ENCODE measurements at regions not wholly inside any gene's neighbourhood (a gene's known extent, or its start where the extent isn't known, plus 50 kb on each side); places are given as distances from the start of the nearest gene placed in this dataset.

GRCh38 chr6:81534934-81535465 lies 217.5 kb downstream of the TENT5A start:
- H3K4me3 ChIP-seq (replicated peaks in 1 of 3; ENCODE audit: low read depth in 2 of 3, low read length in 3 of 3) = no peak overlapping the region
- H3K79me2 ChIP-seq (ENCODE audit: insufficient read depth, low read length) = no peaks in the 10 kb centered on the region
- 100% methylated on average over 1 of the region's 2 CpGs for WGBS (ENCODE audit: insufficient coverage)
- no peak overlapping the region for H3K9ac ChIP-seq (ENCODE audit: insufficient read depth, low read length, poor library complexity, severe bottlenecking)
- no peaks in the 10 kb centered on the region for H3K27me3 ChIP-seq (ENCODE audit: control insufficient read depth in 2 of 2, insufficient read depth in 2 of 2, low read length in 2 of 2)
- Mint-ChIP-seq H3K4me1 (no peaks in the 10 kb centered on the region), H3K36me3 (no peaks in the 10 kb centered on the region), H3K27ac (no peak overlapping the region), H3K4me3 (no peak overlapping the region), H3K27me3 (ENCODE audit: low read depth in 3 of 3) (peaks cover 0 to 2% (median 0%) of the 10 kb centered on the region in 3 donors), H3K9me3 (peaks cover 0 to 2% (median 2%) of the 10 kb centered on the region in 7 donors)
- H2AFZ ChIP-seq (ENCODE audit: insufficient read depth, low read depth, low read length, poor library complexity, severe bottlenecking) = no peak overlapping the region
- no peak overlapping the region for H3K4me2 ChIP-seq (replicated peaks; ENCODE audit: extremely low read depth, low read length, poor library complexity, severe bottlenecking)
- H3K9me3 ChIP-seq (replicated peaks in 1 of 2; ENCODE audit: control insufficient read depth in 1 of 2, insufficient read depth in 1 of 2, low read length in 2 of 2) = no peaks in the 10 kb centered on the region
- no peak for TF ChIP-seq CTCF (IDR thresholded peaks at IDR 0.05)
- DNase-seq = no peak
- no peaks in the 10 kb centered on the region for H4K20me1 ChIP-seq (ENCODE audit: insufficient read depth, low read length)
- intact Hi-C loops (cut with micrococcal nuclease) = no loop called here
- H3K4me1 ChIP-seq (ENCODE audit: control insufficient read depth in 1 of 2, insufficient read depth in 2 of 2, low read length in 2 of 2) = no peaks in the 10 kb centered on the region
- H3K36me3 ChIP-seq (replicated peaks in 1 of 2; ENCODE audit: control insufficient read depth in 1 of 2, insufficient read depth in 2 of 2, low read length in 2 of 2) = no peaks in the 10 kb centered on the region
- no peak overlapping the region for H3K27ac ChIP-seq (ENCODE audit: low read depth in 1 of 2, low read length in 2 of 2)

- H2AFZ ChIP-seq (ENCODE audit: insufficient read depth, low read depth, low read length, poor library complexity, severe bottlenecking) = no peak overlapping the region
- H3K27me3 Mint-ChIP-seq (ENCODE audit: low read depth in 3 of 3) = peaks cover 0 to 2% (median 0%) of the 10 kb centered on the region in 3 donors
- H3K4me3 ChIP-seq (replicated peaks in 1 of 3; ENCODE audit: low read depth in 2 of 3, low read length in 3 of 3) = no peak overlapping the region
These were observed 220.5 kb downstream of the TENT5A start for GRCh38 chr6:81531869-81532561.

More at GRCh38 chr6:81531869-81532561, 220.5 kb downstream of the TENT5A start:
- Histone ChIP-seq H3K4me2 (replicated peaks; ENCODE audit: extremely low read depth, low read length, poor library complexity, severe bottlenecking) (no peak overlapping the region), H3K9ac (ENCODE audit: insufficient read depth, low read length, poor library complexity, severe bottlenecking) (no peak overlapping the region), H3K36me3 (replicated peaks in 1 of 2; ENCODE audit: control insufficient read depth in 1 of 2, insufficient read depth in 2 of 2, low read length in 2 of 2) (no peaks in the 10 kb centered on the region), H3K9me3 (replicated peaks in 1 of 2; ENCODE audit: control insufficient read depth in 1 of 2, insufficient read depth in 1 of 2, low read length in 2 of 2) (no peaks in the 10 kb centered on the region), H3K79me2 (ENCODE audit: insufficient read depth, low read length) (no peaks in the 10 kb centered on the region), H3K27ac (ENCODE audit: low read depth in 1 of 2, low read length in 2 of 2) (no peak overlapping the region), H4K20me1 (ENCODE audit: insufficient read depth, low read length) (no peaks in the 10 kb centered on the region), H3K27me3 (ENCODE audit: control insufficient read depth in 2 of 2, insufficient read depth in 2 of 2, low read length in 2 of 2) (no peaks in the 10 kb centered on the region), H3K4me1 (ENCODE audit: control insufficient read depth in 1 of 2, insufficient read depth in 2 of 2, low read length in 2 of 2) (no peaks in the 10 kb centered on the region)
- TF ChIP-seq CTCF (IDR thresholded peaks at IDR 0.05) = no peak
- intact Hi-C loops (cut with micrococcal nuclease) = no loop called here
- Mint-ChIP-seq H3K9me3 (peaks cover 0 to 3% (median under 1%) of the 10 kb centered on the region in 7 donors), H3K4me3 (no peak overlapping the region), H3K27ac (no peak overlapping the region), H3K4me1 (no peaks in the 10 kb centered on the region), H3K36me3 (no peaks in the 10 kb centered on the region)
- no peak for DNase-seq
- no CpG with 5 or more reads among the region's 3 CpGs for WGBS (ENCODE audit: insufficient coverage)

All from CD14-positive monocyte (primary cell).